ENCODE measurements at regions not wholly inside any gene's neighbourhood (a gene's known extent, or its start where the extent isn't known, plus 50 kb on each side); places are given as distances from the start of the nearest gene placed in this dataset.

DNA sequence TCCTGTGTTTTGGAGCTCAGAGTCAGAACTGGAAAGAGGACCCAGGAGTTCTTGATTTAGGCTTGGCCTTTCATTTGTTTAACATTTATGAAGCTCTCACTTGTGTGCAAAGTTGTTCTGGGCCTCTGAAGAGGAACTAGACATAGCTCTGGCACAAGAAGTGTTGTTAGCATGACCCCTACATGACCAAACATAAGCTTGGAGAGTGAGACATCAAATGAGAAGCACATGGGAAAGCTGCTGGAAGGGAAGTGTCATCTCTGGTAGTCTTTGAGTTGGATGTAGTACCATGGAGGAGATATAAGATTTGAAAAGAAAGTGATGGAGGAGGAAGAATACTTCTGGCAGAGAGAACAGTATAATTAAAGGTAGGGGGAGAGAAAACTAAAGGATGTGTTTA lies 370.1 kb downstream of the ADRA2A start:
- TF ChIP-seq JUNB (IDR thresholded peaks at IDR 0.05; ENCODE audit: unreplicated experiment) (no peak), EZH2 (IDR thresholded peaks at IDR 0.05; ENCODE audit: low read depth, unreplicated experiment) (no peak), POLR2AphosphoS5 (IDR thresholded peaks at IDR 0.05; ENCODE audit: low read depth) (no peak), NANOG (IDR thresholded peaks at IDR 0.05; ENCODE audit: borderline replicate concordance) (no peak)
- TF ChIP-seq, protein P1, sequence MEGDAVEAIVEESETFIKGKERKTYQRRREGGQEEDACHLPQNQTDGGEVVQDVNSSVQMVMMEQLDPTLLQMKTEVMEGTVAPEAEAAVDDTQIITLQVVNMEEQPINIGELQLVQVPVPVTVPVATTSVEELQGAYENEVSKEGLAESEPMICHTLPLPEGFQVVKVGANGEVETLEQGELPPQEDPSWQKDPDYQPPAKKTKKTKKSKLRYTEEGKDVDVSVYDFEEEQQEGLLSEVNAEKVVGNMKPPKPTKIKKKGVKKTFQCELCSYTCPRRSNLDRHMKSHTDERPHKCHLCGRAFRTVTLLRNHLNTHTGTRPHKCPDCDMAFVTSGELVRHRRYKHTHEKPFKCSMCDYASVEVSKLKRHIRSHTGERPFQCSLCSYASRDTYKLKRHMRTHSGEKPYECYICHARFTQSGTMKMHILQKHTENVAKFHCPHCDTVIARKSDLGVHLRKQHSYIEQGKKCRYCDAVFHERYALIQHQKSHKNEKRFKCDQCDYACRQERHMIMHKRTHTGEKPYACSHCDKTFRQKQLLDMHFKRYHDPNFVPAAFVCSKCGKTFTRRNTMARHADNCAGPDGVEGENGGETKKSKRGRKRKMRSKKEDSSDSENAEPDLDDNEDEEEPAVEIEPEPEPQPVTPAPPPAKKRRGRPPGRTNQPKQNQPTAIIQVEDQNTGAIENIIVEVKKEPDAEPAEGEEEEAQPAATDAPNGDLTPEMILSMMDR (conservative IDR thresholded peaks at IDR 0.05; ENCODE audit: low read depth in 2 of 2), result no peak
- TF ChIP-seq, protein P2, sequence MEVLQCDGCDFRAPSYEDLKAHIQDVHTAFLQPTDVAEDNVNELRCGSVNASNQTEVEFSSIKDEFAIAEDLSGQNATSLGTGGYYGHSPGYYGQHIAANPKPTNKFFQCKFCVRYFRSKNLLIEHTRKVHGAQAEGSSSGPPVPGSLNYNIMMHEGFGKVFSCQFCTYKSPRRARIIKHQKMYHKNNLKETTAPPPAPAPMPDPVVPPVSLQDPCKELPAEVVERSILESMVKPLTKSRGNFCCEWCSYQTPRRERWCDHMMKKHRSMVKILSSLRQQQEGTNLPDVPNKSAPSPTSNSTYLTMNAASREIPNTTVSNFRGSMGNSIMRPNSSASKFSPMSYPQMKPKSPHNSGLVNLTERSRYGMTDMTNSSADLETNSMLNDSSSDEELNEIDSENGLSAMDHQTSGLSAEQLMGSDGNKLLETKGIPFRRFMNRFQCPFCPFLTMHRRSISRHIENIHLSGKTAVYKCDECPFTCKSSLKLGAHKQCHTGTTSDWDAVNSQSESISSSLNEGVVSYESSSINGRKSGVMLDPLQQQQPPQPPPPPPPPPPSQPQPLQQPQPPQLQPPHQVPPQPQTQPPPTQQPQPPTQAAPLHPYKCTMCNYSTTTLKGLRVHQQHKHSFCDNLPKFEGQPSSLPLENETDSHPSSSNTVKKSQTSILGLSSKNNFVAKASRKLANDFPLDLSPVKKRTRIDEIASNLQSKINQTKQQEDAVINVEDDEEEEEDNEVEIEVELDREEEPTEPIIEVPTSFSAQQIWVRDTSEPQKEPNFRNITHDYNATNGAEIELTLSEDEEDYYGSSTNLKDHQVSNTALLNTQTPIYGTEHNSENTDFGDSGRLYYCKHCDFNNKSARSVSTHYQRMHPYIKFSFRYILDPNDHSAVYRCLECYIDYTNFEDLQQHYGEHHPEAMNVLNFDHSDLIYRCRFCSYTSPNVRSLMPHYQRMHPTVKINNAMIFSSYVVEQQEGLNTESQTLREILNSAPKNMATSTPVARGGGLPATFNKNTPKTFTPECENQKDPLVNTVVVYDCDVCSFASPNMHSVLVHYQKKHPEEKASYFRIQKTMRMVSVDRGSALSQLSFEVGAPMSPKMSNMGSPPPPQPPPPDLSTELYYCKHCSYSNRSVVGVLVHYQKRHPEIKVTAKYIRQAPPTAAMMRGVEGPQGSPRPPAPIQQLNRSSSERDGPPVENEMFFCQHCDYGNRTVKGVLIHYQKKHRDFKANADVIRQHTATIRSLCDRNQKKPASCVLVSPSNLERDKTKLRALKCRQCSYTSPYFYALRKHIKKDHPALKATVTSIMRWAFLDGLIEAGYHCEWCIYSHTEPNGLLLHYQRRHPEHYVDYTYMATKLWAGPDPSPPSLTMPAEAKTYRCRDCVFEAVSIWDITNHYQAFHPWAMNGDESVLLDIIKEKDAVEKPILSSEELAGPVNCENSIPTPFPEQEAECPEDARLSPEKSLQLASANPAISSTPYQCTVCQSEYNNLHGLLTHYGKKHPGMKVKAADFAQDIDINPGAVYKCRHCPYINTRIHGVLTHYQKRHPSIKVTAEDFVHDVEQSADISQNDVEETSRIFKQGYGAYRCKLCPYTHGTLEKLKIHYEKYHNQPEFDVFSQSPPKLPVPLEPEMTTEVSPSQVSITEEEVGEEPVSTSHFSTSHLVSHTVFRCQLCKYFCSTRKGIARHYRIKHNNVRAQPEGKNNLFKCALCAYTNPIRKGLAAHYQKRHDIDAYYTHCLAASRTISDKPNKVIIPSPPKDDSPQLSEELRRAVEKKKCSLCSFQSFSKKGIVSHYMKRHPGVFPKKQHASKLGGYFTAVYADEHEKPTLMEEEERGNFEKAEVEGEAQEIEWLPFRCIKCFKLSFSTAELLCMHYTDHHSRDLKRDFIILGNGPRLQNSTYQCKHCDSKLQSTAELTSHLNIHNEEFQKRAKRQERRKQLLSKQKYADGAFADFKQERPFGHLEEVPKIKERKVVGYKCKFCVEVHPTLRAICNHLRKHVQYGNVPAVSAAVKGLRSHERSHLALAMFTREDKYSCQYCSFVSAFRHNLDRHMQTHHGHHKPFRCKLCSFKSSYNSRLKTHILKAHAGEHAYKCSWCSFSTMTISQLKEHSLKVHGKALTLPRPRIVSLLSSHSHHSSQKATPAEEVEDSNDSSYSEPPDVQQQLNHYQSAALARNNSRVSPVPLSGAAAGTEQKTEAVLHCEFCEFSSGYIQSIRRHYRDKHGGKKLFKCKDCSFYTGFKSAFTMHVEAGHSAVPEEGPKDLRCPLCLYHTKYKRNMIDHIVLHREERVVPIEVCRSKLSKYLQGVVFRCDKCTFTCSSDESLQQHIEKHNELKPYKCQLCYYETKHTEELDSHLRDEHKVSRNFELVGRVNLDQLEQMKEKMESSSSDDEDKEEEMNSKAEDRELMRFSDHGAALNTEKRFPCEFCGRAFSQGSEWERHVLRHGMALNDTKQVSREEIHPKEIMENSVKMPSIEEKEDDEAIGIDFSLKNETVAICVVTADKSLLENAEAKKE (CRISPR knock-in tag; IDR thresholded peaks at IDR 0.05), result no peak
